ENCODE measurements at regions not wholly inside any gene's neighbourhood (a gene's known extent, or its start where the extent isn't known, plus 50 kb on each side); places are given as distances from the start of the nearest gene placed in this dataset.

DNA sequence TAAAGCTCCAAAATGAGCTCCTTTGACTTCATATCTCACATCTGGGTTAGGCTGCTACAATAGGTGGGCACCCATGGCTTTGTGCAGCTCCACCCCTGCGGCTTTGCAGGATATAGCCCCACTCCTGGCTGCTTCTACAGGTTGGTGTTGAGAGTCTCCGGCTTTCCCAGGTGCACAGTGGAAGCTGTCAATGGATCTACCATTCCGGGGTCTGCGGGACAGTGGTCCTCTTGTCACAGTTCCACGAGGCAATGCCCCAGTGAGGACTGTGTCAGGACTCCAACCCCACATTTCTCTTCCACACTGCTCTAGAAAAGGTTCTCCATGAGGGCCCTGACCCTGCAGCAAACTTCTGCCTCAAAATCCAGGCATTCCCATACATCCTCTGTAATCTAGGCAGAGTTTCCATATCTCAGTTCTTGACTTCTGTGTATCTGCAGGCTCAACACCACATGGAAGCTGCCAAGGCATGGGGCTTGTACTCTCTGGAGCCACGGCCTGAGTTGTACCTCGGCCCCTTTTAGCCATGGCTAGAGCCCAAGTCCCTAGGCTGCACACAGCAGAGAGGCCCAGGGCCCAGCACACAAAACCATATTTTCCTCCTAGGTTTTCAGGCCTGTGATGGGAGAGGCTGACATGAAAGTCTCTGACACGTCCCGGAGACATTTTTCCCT, 342.8 kb downstream of the FAM47B start:
- H3K4me1 ChIP-seq (replicated peaks in 1 of 2): no peaks in the 10 kb centered on the region
- DNase-seq: no peak
- H3K36me3 ChIP-seq (replicated peaks in 1 of 2): no peaks in the 10 kb centered on the region
- no peaks in the 10 kb centered on the region for H3K9me3 ChIP-seq (replicated peaks in 1 of 3)
- no peak overlapping the region for H3K27ac ChIP-seq
- WGBS, 4 donors: 68 to 93% (median 80%) methylated on average over 5 to 9 of the region's 9 CpGs
- intact Hi-C loops (cut with DNase I): no loop called here
- no peak for TF ChIP-seq POLR2A (IDR thresholded peaks at IDR 0.05)
- TF ChIP-seq, protein P1, sequence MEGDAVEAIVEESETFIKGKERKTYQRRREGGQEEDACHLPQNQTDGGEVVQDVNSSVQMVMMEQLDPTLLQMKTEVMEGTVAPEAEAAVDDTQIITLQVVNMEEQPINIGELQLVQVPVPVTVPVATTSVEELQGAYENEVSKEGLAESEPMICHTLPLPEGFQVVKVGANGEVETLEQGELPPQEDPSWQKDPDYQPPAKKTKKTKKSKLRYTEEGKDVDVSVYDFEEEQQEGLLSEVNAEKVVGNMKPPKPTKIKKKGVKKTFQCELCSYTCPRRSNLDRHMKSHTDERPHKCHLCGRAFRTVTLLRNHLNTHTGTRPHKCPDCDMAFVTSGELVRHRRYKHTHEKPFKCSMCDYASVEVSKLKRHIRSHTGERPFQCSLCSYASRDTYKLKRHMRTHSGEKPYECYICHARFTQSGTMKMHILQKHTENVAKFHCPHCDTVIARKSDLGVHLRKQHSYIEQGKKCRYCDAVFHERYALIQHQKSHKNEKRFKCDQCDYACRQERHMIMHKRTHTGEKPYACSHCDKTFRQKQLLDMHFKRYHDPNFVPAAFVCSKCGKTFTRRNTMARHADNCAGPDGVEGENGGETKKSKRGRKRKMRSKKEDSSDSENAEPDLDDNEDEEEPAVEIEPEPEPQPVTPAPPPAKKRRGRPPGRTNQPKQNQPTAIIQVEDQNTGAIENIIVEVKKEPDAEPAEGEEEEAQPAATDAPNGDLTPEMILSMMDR (IDR thresholded peaks at IDR 0.05): no peak
- H3K27me3 ChIP-seq: no peaks in the 10 kb centered on the region
- H3K4me3 ChIP-seq: no peak overlapping the region

DNA sequence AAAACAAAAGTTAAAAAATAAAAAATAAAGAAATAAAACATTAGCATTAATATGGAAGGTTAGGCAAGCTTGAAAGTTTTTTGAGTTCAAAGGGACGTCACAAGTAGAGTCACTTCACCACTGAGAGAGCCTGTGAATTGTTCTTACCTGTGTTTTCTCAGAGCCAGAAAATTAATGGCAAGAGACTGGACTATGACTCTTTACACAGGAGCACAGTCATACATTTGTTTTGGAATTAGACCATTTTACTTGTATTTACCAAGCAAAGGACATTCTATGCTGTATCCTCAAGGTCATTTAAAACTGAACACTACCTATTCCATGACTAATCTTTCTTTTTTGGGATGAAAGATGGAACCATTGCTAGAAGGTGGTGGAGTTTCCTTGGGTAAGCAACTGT, 346.1 kb downstream of the FAM47B start:
- Histone ChIP-seq H3K4me3 (no peak overlapping the region), H3K27me3 (no peaks in the 10 kb centered on the region), H3K36me3 (replicated peaks in 1 of 2) (no peaks in the 10 kb centered on the region), H3K4me1 (replicated peaks in 1 of 2) (no peaks in the 10 kb centered on the region), H3K9me3 (replicated peaks in 1 of 3) (no peaks in the 10 kb centered on the region), H3K27ac (no peak overlapping the region)
- no peak for DNase-seq
- WGBS, 4 donors: 58 to 77% (median 68%) methylated on average over 1 of the region's 1 CpG
- intact Hi-C loops (cut with DNase I): no loop called here
- TF ChIP-seq, protein P1 (IDR thresholded peaks at IDR 0.05): no peak
- no peak for TF ChIP-seq POLR2A (IDR thresholded peaks at IDR 0.05)

DNA sequence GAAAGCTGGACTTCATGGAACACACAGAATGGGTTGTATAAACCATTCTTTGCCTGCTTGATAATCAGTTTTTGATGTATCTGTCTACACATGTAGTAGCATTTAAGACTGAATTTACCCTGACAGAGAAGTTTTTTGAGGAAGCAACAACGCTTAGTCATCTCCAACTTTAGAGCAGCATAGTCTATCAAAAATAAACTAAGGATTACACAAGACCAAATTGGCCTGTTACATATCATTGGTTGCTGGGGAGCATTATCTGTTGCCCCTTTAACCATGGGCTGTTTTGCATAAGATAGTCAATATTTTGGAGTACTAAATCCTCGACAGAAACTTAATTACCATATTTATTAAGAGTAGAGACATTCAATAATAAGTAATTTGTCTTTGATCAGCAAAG, 347.4 kb downstream of the FAM47B start:
- TF ChIP-seq, protein P1 (IDR thresholded peaks at IDR 0.05): no peak
- no peak for DNase-seq
- Histone ChIP-seq H3K36me3 (replicated peaks in 1 of 2) (no peaks in the 10 kb centered on the region), H3K27ac (no peak overlapping the region), H3K4me3 (no peak overlapping the region), H3K4me1 (replicated peaks in 1 of 2) (no peaks in the 10 kb centered on the region), H3K27me3 (no peaks in the 10 kb centered on the region), H3K9me3 (replicated peaks in 1 of 3) (no peaks in the 10 kb centered on the region)
- intact Hi-C loops (cut with DNase I): no loop called here
- WGBS, 4 donors: 43 to 88% (median 67%) methylated on average over 2 of the region's 2 CpGs

- no peak for TF ChIP-seq POLR2A (IDR thresholded peaks at IDR 0.05)
- TF ChIP-seq, protein P1 (IDR thresholded peaks at IDR 0.05): no peak
- DNase-seq: peak in 2 of 7 donors; percentile 5 to 15
- H3K4me1 ChIP-seq (replicated peaks in 1 of 2): no peaks in the 10 kb centered on the region
- no peak overlapping the region for H3K27ac ChIP-seq
- no peaks in the 10 kb centered on the region for H3K27me3 ChIP-seq
- WGBS, 4 donors: 58 to 76% (median 67%) methylated on average over 2 of the region's 2 CpGs
- intact Hi-C loops (cut with DNase I): no loop called here
- H3K4me3 ChIP-seq: no peak overlapping the region
- no peaks in the 10 kb centered on the region for H3K36me3 ChIP-seq (replicated peaks in 1 of 2)
- H3K9me3 ChIP-seq (replicated peaks in 1 of 3): no peaks in the 10 kb centered on the region
These were observed 348.4 kb downstream of the FAM47B start for GRCh38 chrX:35291013-35291412.

All from adrenal gland (tissue), 9 donors.